ENCODE measurements at regions not wholly inside any gene's neighbourhood (a gene's known extent, or its start where the extent isn't known, plus 50 kb on each side); places are given as distances from the start of the nearest gene placed in this dataset.

DNA sequence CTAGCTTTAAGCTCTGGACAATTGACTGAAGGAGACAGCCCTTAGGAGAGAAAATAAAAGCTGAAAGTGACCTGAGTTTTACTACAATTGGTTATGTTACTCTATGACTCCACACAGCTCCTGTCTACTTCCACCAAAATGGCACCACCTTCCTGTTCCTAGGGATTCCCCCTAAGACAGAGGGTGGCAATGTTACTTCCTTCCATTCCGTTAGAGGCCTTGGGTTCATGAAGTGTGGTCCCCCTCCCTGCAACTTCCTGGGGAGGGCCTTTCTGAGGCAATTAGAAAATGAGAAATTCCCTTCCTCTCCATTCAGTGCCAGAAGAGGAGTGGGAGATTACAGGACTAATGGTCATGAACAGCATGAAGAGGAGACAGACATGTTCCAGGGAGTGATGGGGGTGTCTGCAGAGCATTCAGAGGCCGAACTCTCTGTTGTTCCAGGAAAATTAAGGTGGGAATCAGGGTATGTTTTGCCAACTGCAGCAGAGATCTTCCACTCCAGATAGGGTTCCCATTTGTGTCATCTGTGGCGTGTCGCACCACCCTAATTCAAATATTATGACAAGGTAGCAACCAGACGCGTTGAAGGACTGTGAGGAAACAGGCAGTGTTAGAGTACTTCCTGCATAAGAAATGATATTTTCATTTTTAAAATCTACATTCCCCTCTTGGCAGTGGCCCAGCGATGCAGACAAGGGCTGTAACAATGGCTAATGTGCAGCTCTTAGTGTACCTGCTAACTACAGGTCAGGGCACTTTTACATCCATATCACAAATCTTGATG, 53.1 kb upstream of the TRIM67 start:
- no peak for DNase-seq

DNA sequence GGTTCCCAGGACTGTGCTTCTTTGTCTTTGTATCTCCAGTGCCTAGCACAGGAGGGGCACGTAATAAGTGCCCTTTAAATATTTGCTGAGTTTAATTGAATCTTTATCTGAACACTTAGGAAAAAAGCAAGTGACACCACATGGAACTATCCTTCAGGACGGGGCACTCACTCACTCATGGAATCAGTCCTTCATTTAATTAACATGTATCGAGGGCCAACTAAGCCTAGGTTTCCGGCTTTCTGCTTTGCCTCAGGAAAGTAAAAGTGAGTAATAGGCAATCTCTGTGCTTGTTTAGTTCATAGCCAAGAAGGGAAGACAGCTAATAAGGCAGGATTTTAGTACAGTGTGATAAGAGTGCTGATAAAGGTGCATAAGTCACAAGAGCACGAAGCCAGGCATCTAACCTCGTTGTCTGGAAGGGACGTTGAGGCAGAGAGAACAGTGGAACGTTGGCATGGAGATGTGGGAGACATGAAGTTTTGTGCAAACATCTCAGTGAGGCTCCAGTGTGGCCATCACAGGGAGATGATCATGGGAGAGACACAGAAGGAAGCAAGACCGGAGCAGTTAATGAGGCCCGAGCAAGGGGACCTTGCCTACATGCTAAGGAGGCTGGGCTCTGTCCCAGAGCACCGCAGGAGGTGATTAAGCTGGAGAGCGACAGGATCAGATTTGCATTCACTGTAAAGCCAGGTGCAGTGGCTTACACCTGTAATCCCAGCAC, 54.1 kb upstream of the TRIM67 start:
- DNase-seq, result no peak

GRCh38 chr1:231107151-231107550, 54.7 kb upstream of the TRIM67 start:
- DNase-seq, result no peak

DNA sequence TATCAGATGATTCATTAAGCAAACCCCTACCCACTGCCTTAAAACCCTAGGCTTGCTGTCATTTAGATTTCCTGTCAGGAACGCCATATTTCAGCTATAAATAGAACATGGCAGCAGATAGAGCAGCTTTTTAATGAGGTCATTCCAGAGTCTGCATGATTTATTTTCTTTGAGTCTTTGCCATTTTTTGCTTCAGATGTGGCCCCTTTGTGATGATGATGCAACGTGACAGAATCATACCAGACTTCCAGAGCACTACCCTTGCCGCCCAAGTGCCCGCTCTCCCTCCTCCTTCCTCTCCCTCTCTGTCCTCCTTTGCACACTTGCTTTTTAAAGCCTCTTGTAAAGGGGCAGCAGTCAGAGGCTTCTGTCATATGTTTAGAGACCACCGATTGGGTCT, 55.5 kb upstream of the TRIM67 start:
- peak; percentile 39 for DNase-seq

GRCh38 chr1:231104917-231105316, 56.9 kb upstream of the TRIM67 start:
- DNase-seq, result no peak

GRCh38 chr1:231103961-231104360, 57.9 kb upstream of the TRIM67 start:
- no peak for DNase-seq

DNA sequence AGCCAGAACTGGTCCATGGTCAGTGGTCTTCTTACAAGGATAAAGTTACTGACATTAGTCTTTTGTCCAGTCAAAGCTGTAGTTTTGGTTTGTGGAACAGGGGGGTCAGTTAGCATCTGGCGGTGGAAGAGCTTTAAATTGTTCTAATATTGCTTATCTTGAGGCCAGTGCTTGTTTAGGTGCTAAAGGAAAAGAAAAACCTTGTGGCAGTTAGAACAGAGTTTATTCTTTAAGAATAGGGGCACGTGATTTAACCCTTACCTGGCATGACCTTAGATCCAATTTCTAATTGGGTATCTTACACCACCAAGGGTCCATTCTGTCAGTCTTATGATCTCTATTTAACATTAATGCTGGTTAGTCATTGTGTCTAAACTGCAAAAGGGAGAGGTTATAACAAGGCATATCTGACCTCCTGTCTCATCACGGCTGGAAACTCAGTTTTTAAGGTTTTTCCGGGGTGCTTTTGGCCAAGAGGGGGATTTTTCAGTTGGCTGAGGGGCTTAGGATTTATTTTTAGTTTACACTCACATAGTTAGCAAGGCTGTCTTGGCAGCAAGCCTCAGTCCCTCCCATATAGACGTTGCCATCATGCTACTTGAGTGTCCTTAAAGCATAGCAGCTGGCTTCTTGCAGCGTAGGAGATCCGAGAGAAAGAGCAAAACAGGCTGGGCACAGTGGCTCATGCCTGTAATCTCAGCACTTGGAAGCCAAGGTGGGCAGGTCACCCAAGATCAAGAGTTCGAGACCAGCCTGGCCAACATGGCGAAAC, 60.1 kb upstream of the FAM89A start:
- no peak for DNase-seq

- DNase-seq, result no peak
Observed at GRCh38 chr1:231099311-231099710, 59.3 kb upstream of the FAM89A start.

DNA sequence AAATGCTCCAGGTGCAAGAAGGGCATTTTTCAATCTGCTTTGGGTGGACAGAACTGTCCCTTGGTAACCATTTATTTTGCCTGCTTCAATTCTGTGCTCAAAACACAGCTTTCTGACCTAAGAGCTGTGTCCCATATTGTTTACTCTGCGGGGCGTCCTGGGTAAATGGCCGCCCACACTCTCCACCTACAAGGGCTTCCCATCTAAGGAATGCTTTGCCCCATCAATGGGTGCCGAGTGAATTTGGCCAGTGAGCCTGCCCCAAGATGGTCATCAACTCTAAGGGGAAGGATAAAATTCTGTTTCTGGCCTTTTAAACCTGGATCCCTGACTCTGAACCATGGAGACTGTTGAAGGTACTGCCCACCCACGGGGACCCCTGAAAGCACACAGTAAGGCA, 55.5 kb upstream of the FAM89A start:
- DNase-seq, result no peak

- DNase-seq, result no peak
Observed at GRCh38 chr1:231094421-231094820, 54.4 kb upstream of the FAM89A start.

- DNase-seq, result peak; percentile 38
Observed at GRCh38 chr1:231093156-231093922, 53.3 kb upstream of the FAM89A start.

GRCh38 chr1:231092380-231092779, 52.3 kb upstream of the FAM89A start:
- no peak for DNase-seq

- peak; percentile 31 for DNase-seq
Observed at GRCh38 chr1:231091831-231092301, 51.8 kb upstream of the FAM89A start.

DNA sequence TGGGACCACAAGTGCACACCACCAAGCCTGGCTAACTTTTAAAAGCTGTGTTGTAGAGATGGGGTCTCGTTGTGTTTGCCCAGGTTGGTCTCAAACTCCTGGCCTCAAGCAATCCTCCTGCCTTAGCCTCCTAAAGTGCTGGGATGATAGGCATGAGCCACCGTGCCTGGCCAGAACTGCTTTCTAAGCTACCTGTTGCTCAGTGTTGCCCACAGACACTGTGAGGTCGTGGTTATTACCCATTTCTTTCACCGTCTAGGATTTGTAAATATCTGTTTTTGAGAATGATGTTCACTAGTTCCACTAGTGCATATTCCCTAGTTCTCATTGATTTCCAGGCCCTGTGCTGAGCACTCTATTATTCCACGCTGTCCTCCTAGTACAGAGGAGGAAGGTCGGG, 51.4 kb upstream of the FAM89A start:
- no peak for DNase-seq

Data from OCI-M1 (cell line).